Heart right ventricle (tissue), 16 donors: ENCODE measurements at regions not wholly inside any gene's neighbourhood (a gene's known extent, or its start where the extent isn't known, plus 50 kb on each side); places are given as distances from the start of the nearest gene placed in this dataset.

Experiments
- ATAC-seq, 8 donors: fragments of 200-7000 bp; cut with Tn5 transposase; one replicate each; pipeline ENCODE4 v1.9.1; 2020; ENCODE audit warnings: mild to moderate bottlenecking in 8 of 8, moderate library complexity in 8 of 8, moderate number of reproducible peaks in 1 of 8
- DNase-seq, 2 donors: peaks; one replicate each; pipeline ENCODE4 v3.0.0-alpha.2; 2020
- H3K27ac ChIP-seq, 10 donors: fragments of 200-600 bp; sonication (generic) in 2 of 10; one replicate each; pipeline versions ENCODE4 v1.5.0 to v1.8.0; 2020 to 2022; ENCODE audit warnings: mild to moderate bottlenecking in 3 of 10
- H3K27me3 ChIP-seq, 7 donors: fragments of 200-600 bp; one replicate each; pipeline ENCODE4 v1.8.0; 2021 to 2022; ENCODE audit warnings: mild to moderate bottlenecking in 2 of 7
- H3K36me3 ChIP-seq, 9 donors: fragments of 200-600 bp; sonication (generic) in 1 of 9; one replicate each; pipeline versions ENCODE4 v1.5.0 to v1.8.0; 2020 to 2022; ENCODE audit warnings: mild to moderate bottlenecking in 2 of 9
- H3K4me1 ChIP-seq, 9 donors: fragments of 200-600 bp; sonication (generic) in 1 of 9; one replicate each; pipeline versions ENCODE4 v1.5.0 to v1.8.0; 2020 to 2022; ENCODE audit warnings: mild to moderate bottlenecking in 4 of 9
- H3K4me3 ChIP-seq, 10 donors: fragments of 200-600 bp; sonication (generic) in 2 of 10; one replicate each; pipeline versions ENCODE4 v1.5.0 to v1.8.0; 2020 to 2022; ENCODE audit warnings: mild to moderate bottlenecking in 7 of 10, moderate library complexity in 2 of 10
- H3K9me3 ChIP-seq, 11 donors: fragments of 200-600 bp in 10 of 11; sonication (generic) in 2 of 11; one replicate each; pipeline versions ENCODE4 v1.5.0 to v1.8.0; 2013 to 2022; ENCODE audit warnings: mild to moderate bottlenecking in 2 of 11, control low read depth in 1 of 11, moderate library complexity in 1 of 11
- CTCF ChIP-seq, 9 donors: fragments of 200-600 bp; sonication (generic) in 2 of 9; IDR thresholded peaks; one replicate each; pipeline versions ENCODE4 v1.5.0 to v1.8.0; 2021 to 2022; ENCODE audit warnings: antibody characterized with exemption in 9 of 9, mild to moderate bottlenecking in 5 of 9, moderate library complexity in 1 of 9
- WGBS, 2 donors: extraction: QIAGEN DNeasy Blood & Tissue Kit; methylation state at CpG; one replicate each; pipeline ENCODE4 v1.1.7; 2013; ENCODE audit warnings: inconsistent platforms in 1 of 2; 5-methylcytosine and 5-hydroxymethylcytosine counted together
- intact Hi-C, 10 donors: fragments of 100-400 bp; cut with DNase I; formaldehyde crosslinking; loops; one replicate each; pipeline versions ENCODE4 v1.11.1 to v1.14.2; 2022
- donor health status: Arrhythmogenic right ventricular cardiomyopathy.
- donor health status: ischemic (EF 13 %, LVEDD 7.1; RV severe dilation, severe dysfunction).
- donor health status: healthy with polysubstance abuse.
- donor health status: DM: no; HTN: yes; CAD: no.
- donor health status: DM: no; HTN: no; CAD: no.
- donor health status: ischemic (EF 25% LVEDD 6.9; RV normal size, moderate dysfunction).
- donor health status: ischemic (EF 25% LVEDD 5.7; RV mildly dilated, moderate dysfunction).
- donor health status: healthy.
- donor health status: DM: yes; HTN: yes; CAD: no.
- donor health status: Ischemic cardiomyopathy.
- donor health status: ischemic (EF 35%, LVEDD 5.7; RV mildly dilated, moderate dysfunction).
- donor health status: nonischemic (EF 11% LVEDD 7.7; RV severe dilation, severe dysfunction).
- donor health status: DM: yes; HTN: yes; CAD: no.
- donor health status: PGD.
- donor health status: ischemic (EF 29% LVEDD 5.4; RV normal size, mild dysfunction).
- donor health status: nonischemic (EF 23%, LVEDD 6.1; RV moderate dilation, normal function).

GRCh38 chr12:74732826-74733225 lies 195.2 kb downstream of the ATXN7L3B start:
- Histone ChIP-seq H3K4me3 (no peak overlapping the region), H3K9me3 (peaks cover 0 to 2% (median 0%) of the 10 kb centered on the region in 11 donors), H3K27ac (no peak overlapping the region), H3K4me1 (no peaks in the 10 kb centered on the region), H3K27me3 (no peaks in the 10 kb centered on the region), H3K36me3 (no peaks in the 10 kb centered on the region)
- DNase-seq, result no peak
- TF ChIP-seq CTCF (IDR thresholded peaks at IDR 0.05), result no peak
- WGBS, 2 donors, result 36 to 40% methylated on average over 5 of the region's 5 CpGs
- intact Hi-C loops, result no loop called here
- ATAC-seq, result no peak

- Histone ChIP-seq H3K27ac (no peak overlapping the region), H3K27me3 (no peaks in the 10 kb centered on the region), H3K9me3 (peaks cover 0 to 2% (median 0%) of the 10 kb centered on the region in 11 donors), H3K4me1 (no peaks in the 10 kb centered on the region), H3K4me3 (no peak overlapping the region), H3K36me3 (no peaks in the 10 kb centered on the region)
- ATAC-seq (no peak), DNase-seq (no peak)
- intact Hi-C loops, result no loop called here
- 49 to 59% methylated on average over 4 of the region's 4 CpGs for whole genome bisulfite sequencing, 2 donors
- TF ChIP-seq CTCF (IDR thresholded peaks at IDR 0.05), result no peak
Measured at GRCh38 chr12:74741112-74741511, 203.5 kb downstream of the ATXN7L3B start.

- Histone ChIP-seq H3K36me3 (no peaks in the 10 kb centered on the region), H3K4me1 (no peaks in the 10 kb centered on the region), H3K27ac (no peak overlapping the region), H3K9me3 (no peaks in the 10 kb centered on the region), H3K27me3 (no peaks in the 10 kb centered on the region), H3K4me3 (no peak overlapping the region)
- DNase-seq, result no peak
- TF ChIP-seq CTCF (IDR thresholded peaks at IDR 0.05), result no peak
- intact Hi-C loops, result no loop called here
- ATAC-seq, result no peak
Measured at GRCh38 chr12:74747305-74747704, 209.7 kb downstream of the ATXN7L3B start.

- ATAC-seq (no peak), DNase-seq (no peak)
- Histone ChIP-seq H3K4me1 (no peaks in the 10 kb centered on the region), H3K36me3 (no peaks in the 10 kb centered on the region), H3K27ac (no peak overlapping the region), H3K27me3 (no peaks in the 10 kb centered on the region), H3K9me3 (peaks cover 0 to 3% (median 0%) of the 10 kb centered on the region in 11 donors), H3K4me3 (no peak overlapping the region)
- WGBS, 2 donors, result 75 to 80% methylated on average over 1 of the region's 1 CpG
- intact Hi-C loops, result no loop called here
- TF ChIP-seq CTCF (IDR thresholded peaks at IDR 0.05), result no peak
Measured at GRCh38 chr12:74751441-74751840, 213.8 kb downstream of the ATXN7L3B start.

- H3K36me3 ChIP-seq, result no peaks in the 10 kb centered on the region
- no peak for DNase-seq
- H3K9me3 ChIP-seq, result peaks cover 0 to 11% (median 0%) of the 10 kb centered on the region in 11 donors
- H3K27me3 ChIP-seq, result no peaks in the 10 kb centered on the region
- intact Hi-C loops, result no loop called here
- 78% methylated on average over 3 of the region's 3 CpGs for WGBS, 2 donors
- no peak for ATAC-seq
- H3K4me3 ChIP-seq, result no peak overlapping the region
- TF ChIP-seq CTCF (IDR thresholded peaks at IDR 0.05), result no peak
- H3K27ac ChIP-seq, result no peak overlapping the region
- H3K4me1 ChIP-seq, result no peaks in the 10 kb centered on the region
Measured at GRCh38 chr12:74752215-74752614, 214.6 kb downstream of the ATXN7L3B start.
